HepG2 (cell line): ENCODE measurements at regions not wholly inside any gene's neighbourhood (a gene's known extent, or its start where the extent isn't known, plus 50 kb on each side); places are given as distances from the start of the nearest gene placed in this dataset.

Experiments used
- ARNT ChIP-seq: fragments of 450-650 bp; IDR thresholded peaks from 2 replicates; pipeline ENCODE4 v1.6.1; 2017
- CTCF ChIP-seq: sonication (generic); formaldehyde crosslinking; IDR thresholded peaks from 2 replicates; pipeline ENCODE4 v1.5.0; 2020; ENCODE audit warnings: mild to moderate bottlenecking, missing genetic modification reagents, moderate library complexity
- ETS1 ChIP-seq: sonication (generic); formaldehyde crosslinking; IDR thresholded peaks from 2 replicates; pipeline ENCODE4 v1.4.0; 2020; ENCODE audit warnings: missing genetic modification reagents
- GLI4 ChIP-seq: sonication (generic); formaldehyde crosslinking; IDR thresholded peaks from 2 replicates; pipeline ENCODE4 v1.5.1; 2020; ENCODE audit warnings: missing genetic modification reagents, mild to moderate bottlenecking, moderate library complexity, borderline replicate concordance
- PBX3 ChIP-seq: sonication (generic); formaldehyde crosslinking; IDR thresholded peaks from 2 replicates; pipeline ENCODE4 v1.8.1; 2023; ENCODE audit warnings: missing genetic modification reagents, inconsistent platforms, borderline replicate concordance
- ZNF768 ChIP-seq: sonication (generic); formaldehyde crosslinking; IDR thresholded peaks from 2 replicates; pipeline ENCODE4 v1.4.0; 2020; ENCODE audit warnings: missing genetic modification reagents

GRCh38 chr2:118167026-118167425, 78.8 kb downstream of the INSIG2 start:
- TF ChIP-seq ARNT (no peak), CTCF (CRISPR knock-in tag) (no peak), ETS1 (no peak), PBX3 (CRISPR knock-in tag) (no peak), GLI4 (CRISPR knock-in tag) (no peak), ZNF768 (CRISPR knock-in tag) (no peak)
